ENCODE measurements at regions not wholly inside any gene's neighbourhood (a gene's known extent, or its start where the extent isn't known, plus 50 kb on each side); places are given as distances from the start of the nearest gene placed in this dataset.

DNA sequence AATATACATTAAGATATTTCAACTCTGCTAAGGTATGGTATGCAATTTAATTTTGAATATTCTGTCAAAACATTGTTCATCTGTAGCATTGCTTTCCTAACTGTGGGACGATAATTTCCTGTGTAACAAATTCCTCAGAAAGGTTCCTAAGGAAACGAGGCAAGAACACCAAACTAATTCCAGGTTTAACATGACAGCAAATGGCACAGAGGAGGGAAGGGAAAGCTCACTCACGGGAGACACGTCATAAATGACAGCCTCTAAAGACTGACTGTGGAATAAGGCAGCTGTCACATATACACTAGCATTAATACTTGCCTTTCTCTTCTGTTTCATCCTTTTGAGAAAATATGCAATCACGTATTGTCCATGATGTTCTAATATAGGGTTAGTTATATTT, 380.6 kb downstream of the LIG4 start:
- TF ChIP-seq RAD21 (IDR thresholded peaks at IDR 0.05; ENCODE audit: low read depth) (no peak), YY1 (IDR thresholded peaks at IDR 0.05; ENCODE audit: extremely low read depth, insufficient replicate concordance, low read depth, low read length) (no peak), EZH2phosphoT487 (IDR thresholded peaks at IDR 0.05; ENCODE audit: borderline replicate concordance) (no peak), ELF1 (IDR thresholded peaks at IDR 0.05; ENCODE audit: borderline replicate concordance, low read depth) (no peak), SRF (IDR thresholded peaks at IDR 0.05; ENCODE audit: low read depth) (no peak), CEBPB (IDR thresholded peaks at IDR 0.05; ENCODE audit: low read depth) (no peak), CBX3 (IDR thresholded peaks at IDR 0.05; ENCODE audit: low read depth) (no peak), TCF7L2 (IDR thresholded peaks at IDR 0.05; ENCODE audit: borderline replicate concordance, extremely low read depth, insufficient read depth, insufficient read length) (no peak), EZH2 (IDR thresholded peaks at IDR 0.05) (no peak), POLR2AphosphoS5 (IDR thresholded peaks at IDR 0.05; ENCODE audit: low read depth, low read length) (no peak), SP1 (IDR thresholded peaks at IDR 0.05; ENCODE audit: low read depth) (no peak), FOSL1 (IDR thresholded peaks at IDR 0.05; ENCODE audit: low read depth) (no peak)
- TF ChIP-seq, protein P1, sequence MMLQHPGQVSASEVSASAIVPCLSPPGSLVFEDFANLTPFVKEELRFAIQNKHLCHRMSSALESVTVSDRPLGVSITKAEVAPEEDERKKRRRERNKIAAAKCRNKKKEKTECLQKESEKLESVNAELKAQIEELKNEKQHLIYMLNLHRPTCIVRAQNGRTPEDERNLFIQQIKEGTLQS (IDR thresholded peaks at IDR 0.05), result no peak
- TF ChIP-seq, protein P2, sequence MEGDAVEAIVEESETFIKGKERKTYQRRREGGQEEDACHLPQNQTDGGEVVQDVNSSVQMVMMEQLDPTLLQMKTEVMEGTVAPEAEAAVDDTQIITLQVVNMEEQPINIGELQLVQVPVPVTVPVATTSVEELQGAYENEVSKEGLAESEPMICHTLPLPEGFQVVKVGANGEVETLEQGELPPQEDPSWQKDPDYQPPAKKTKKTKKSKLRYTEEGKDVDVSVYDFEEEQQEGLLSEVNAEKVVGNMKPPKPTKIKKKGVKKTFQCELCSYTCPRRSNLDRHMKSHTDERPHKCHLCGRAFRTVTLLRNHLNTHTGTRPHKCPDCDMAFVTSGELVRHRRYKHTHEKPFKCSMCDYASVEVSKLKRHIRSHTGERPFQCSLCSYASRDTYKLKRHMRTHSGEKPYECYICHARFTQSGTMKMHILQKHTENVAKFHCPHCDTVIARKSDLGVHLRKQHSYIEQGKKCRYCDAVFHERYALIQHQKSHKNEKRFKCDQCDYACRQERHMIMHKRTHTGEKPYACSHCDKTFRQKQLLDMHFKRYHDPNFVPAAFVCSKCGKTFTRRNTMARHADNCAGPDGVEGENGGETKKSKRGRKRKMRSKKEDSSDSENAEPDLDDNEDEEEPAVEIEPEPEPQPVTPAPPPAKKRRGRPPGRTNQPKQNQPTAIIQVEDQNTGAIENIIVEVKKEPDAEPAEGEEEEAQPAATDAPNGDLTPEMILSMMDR (IDR thresholded peaks at IDR 0.05 in 2 of 3, conservative IDR thresholded peaks at IDR 0.05 in 1 of 3; ENCODE audit: borderline replicate concordance in 1 of 3, insufficient read depth in 1 of 3, low read depth in 2 of 3, low read length in 2 of 3), result no peak
- TF ChIP-seq, protein P3, sequence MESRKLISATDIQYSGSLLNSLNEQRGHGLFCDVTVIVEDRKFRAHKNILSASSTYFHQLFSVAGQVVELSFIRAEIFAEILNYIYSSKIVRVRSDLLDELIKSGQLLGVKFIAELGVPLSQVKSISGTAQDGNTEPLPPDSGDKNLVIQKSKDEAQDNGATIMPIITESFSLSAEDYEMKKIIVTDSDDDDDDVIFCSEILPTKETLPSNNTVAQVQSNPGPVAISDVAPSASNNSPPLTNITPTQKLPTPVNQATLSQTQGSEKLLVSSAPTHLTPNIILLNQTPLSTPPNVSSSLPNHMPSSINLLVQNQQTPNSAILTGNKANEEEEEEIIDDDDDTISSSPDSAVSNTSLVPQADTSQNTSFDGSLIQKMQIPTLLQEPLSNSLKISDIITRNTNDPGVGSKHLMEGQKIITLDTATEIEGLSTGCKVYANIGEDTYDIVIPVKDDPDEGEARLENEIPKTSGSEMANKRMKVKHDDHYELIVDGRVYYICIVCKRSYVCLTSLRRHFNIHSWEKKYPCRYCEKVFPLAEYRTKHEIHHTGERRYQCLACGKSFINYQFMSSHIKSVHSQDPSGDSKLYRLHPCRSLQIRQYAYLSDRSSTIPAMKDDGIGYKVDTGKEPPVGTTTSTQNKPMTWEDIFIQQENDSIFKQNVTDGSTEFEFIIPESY (IDR thresholded peaks at IDR 0.05; ENCODE audit: extremely low read depth, insufficient replicate concordance, low read length), result no peak
- Histone ChIP-seq H3K4me2 (ENCODE audit: low read length) (no peak overlapping the region), H3K4me3 (replicated peaks in 1 of 2; ENCODE audit: low read depth in 1 of 2, low read length in 2 of 2) (no peak overlapping the region), H3K4me1 (ENCODE audit: control insufficient read depth in 1 of 2, insufficient read depth in 2 of 2, low read length in 2 of 2) (no peaks in the 10 kb centered on the region), H3K27ac (ENCODE audit: low read depth, low read length) (no peak overlapping the region), H2AFZ (ENCODE audit: low read depth, low read length, poor library complexity, severe bottlenecking) (no peak overlapping the region), H3K27me3 (ENCODE audit: insufficient read depth, low read length) (no peaks in the 10 kb centered on the region), H3K79me2 (ENCODE audit: insufficient read depth, low read length) (no peaks in the 10 kb centered on the region), H4K20me1 (ENCODE audit: insufficient read depth) (no peaks in the 10 kb centered on the region), H3K9me3 (ENCODE audit: control insufficient read depth in 1 of 2, insufficient read depth in 1 of 2, low read depth in 1 of 2, low read length in 2 of 2) (peaks cover 10 to 23% of the 10 kb centered on the region in 2 experiments; a peak in 2 of 4 replicates), H3K36me3 (ENCODE audit: control insufficient read depth in 1 of 2, insufficient read depth in 2 of 2, low read length in 2 of 2) (no peaks in the 10 kb centered on the region), H3K9me2 (ENCODE audit: insufficient read depth) (no peaks in the 10 kb centered on the region), H3K9ac (ENCODE audit: low read length) (no peak overlapping the region)
- DNase-seq (ENCODE audit: low read depth, low spot score) (no peak), ATAC-seq (no peak)
- intact Hi-C loops (cut with micrococcal nuclease), result no loop called here
- no TSS peak for BruUV-seq (replicated peaks)
- RAD21 ChIA-PET (ENCODE audit: low non-redundant PET in 1 of 2, low total read pairs in 2 of 2, uncharacterized antibody in 2 of 2, unreplicated experiment in 2 of 2), result no interaction called here
- CTCF ChIA-PET, result no interaction called here
- POLR2A ChIA-PET, result no interaction called here
